GM11168 (cell line): ENCODE measurements at regions not wholly inside any gene's neighbourhood (a gene's known extent, or its start where the extent isn't known, plus 50 kb on each side); places are given as distances from the start of the nearest gene placed in this dataset.

ENCODE experiments used
- in situ Hi-C: fragments of 300-500 bp; cut with MboI; formaldehyde crosslinking; loops from one replicate; pipeline ENCODE4 v1.12.0; 2022; ENCODE audit warnings: low sequenced_read_pairs; ENCODE audit not compliant: unreplicated experiment

- in situ Hi-C loops, result no loop called here
Observed at GRCh38 chr12:93167841-93168492, 209.8 kb upstream of the NUDT4 start.

- in situ Hi-C loops, result no loop called here
Observed at GRCh38 chr12:93168751-93169150, 209.0 kb upstream of the NUDT4 start.

GRCh38 chr12:93169536-93169935 is 208.2 kb upstream of the NUDT4 start:
- in situ Hi-C loops, result no loop called here

- in situ Hi-C loops, result no loop called here
Observed at GRCh38 chr12:93170928-93171327, 206.8 kb upstream of the NUDT4 start.

- in situ Hi-C loops, result no loop called here
Observed at GRCh38 chr12:93173178-93173957, 204.4 kb upstream of the NUDT4 start.

- in situ Hi-C loops, result no loop called here
Observed at GRCh38 chr12:93174048-93174447, 203.7 kb upstream of the NUDT4 start.

- in situ Hi-C loops, result no loop called here
Observed at GRCh38 chr12:93174473-93174872, 203.3 kb upstream of the NUDT4 start.

GRCh38 chr12:93176165-93176564 is 201.6 kb upstream of the NUDT4 start:
- in situ Hi-C loops, result no loop called here

GRCh38 chr12:93176610-93177126 is 201.1 kb upstream of the NUDT4 start:
- in situ Hi-C loops, result no loop called here

- in situ Hi-C loops, result no loop called here
Observed at GRCh38 chr12:93177208-93178153, 200.2 kb upstream of the NUDT4 start.

GRCh38 chr12:93178154-93178878 is 199.4 kb upstream of the NUDT4 start:
- in situ Hi-C loops, result no loop called here

- in situ Hi-C loops, result no loop called here
Observed at GRCh38 chr12:93179792-93180191, 197.9 kb upstream of the NUDT4 start.

GRCh38 chr12:93180566-93180965 is 197.2 kb upstream of the NUDT4 start:
- in situ Hi-C loops, result no loop called here

- in situ Hi-C loops, result no loop called here
Observed at GRCh38 chr12:93181409-93181965, 196.2 kb upstream of the NUDT4 start.

GRCh38 chr12:93183940-93184671 is 193.6 kb upstream of the NUDT4 start:
- in situ Hi-C loops, result no loop called here

- in situ Hi-C loops, result no loop called here
Observed at GRCh38 chr12:93184672-93185368, 192.9 kb upstream of the NUDT4 start.

GRCh38 chr12:93185369-93185741 is 192.4 kb upstream of the NUDT4 start:
- in situ Hi-C loops, result no loop called here

GRCh38 chr12:93186131-93186530 is 191.6 kb upstream of the NUDT4 start:
- in situ Hi-C loops, result no loop called here
